ENCODE measurements at regions not wholly inside any gene's neighbourhood (a gene's known extent, or its start where the extent isn't known, plus 50 kb on each side); places are given as distances from the start of the nearest gene placed in this dataset.

DNA sequence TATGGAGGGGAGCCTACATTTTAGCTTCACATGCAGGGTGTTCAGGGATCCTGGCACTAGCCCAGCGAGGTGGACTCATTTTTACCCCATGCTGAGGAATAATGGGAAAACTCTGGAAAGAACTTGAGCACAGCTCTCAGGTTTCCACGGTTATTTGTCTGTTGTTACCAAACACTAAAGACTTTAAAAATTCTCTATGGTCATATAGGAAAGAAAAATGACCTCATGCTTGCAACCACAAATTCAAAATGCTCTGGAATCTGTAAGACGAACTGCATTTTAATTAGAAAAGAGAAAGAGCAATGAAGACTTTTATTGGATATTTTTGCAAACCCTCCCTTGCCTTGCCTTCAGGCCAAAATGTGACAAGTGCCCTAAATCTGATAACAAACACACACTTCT, 606.9 kb downstream of the EBF1 start:
- TF ChIP-seq CTCF (IDR thresholded peaks at IDR 0.05) (no peak), POLR2A (IDR thresholded peaks at IDR 0.05) (no peak)

Measured in lower leg skin (tissue), 3 donors.